H1 (cell line): ENCODE measurements at regions not wholly inside any gene's neighbourhood (a gene's known extent, or its start where the extent isn't known, plus 50 kb on each side); places are given as distances from the start of the nearest gene placed in this dataset.

ENCODE experiments used
- CTCF ChIA-PET: fragments of 300-600 bp; sonication (Branson Sonifier 250); formaldehyde crosslinking; loops from one replicate; lab custom pipeline; 2021; ENCODE audit not compliant: partially characterized antibody; lab: Charles Lee
- POLR2A ChIA-PET: fragments of 300-600 bp; sonication (Branson Sonifier 250); formaldehyde crosslinking; loops from one replicate; lab custom pipeline; 2021; ENCODE audit warnings: inconsistent platforms; ENCODE audit not compliant: partially characterized antibody; lab: Charles Lee
- DNase-seq, 2 experiments: peaks; one replicate each; pipeline versions ENCODE4 v3.0.0 to v3.0.0-alpha.2; 2010 to 2022; ENCODE audit warnings: low spot score in 2 of 2, low read depth in 1 of 2, mixed read lengths in 1 of 2
- FAIRE-seq: peaks from 2 replicates; lab custom pipeline; 2011; peaks lifted over from hg19 to GRCh38; lab: Jason Lieb, UNC
- H2AFZ ChIP-seq: 2 replicates; pipeline ENCODE4 v1.8.1; 2012; ENCODE audit warnings: low read length, inconsistent platforms
- H2AK5ac ChIP-seq: 2 replicates; pipeline ENCODE4 v1.6.1; 2013; ENCODE audit warnings: low read depth, low read length
- H2BK120ac ChIP-seq: replicated peaks from 2 replicates; pipeline ENCODE3; 2013; ENCODE audit warnings: low read depth, low read length, inconsistent platforms
- H2BK12ac ChIP-seq: 2 replicates; pipeline ENCODE4 v1.6.1; 2013; ENCODE audit warnings: low read depth, low read length
- H2BK15ac ChIP-seq: 2 replicates; pipeline ENCODE4 v1.6.1; 2013; ENCODE audit warnings: low read length
- H2BK20ac ChIP-seq: 2 replicates; pipeline ENCODE4 v1.6.1; 2013; ENCODE audit warnings: low read length
- H2BK5ac ChIP-seq: 2 replicates; pipeline ENCODE4 v1.6.1; 2013; ENCODE audit warnings: low read depth, low read length
- H3K14ac ChIP-seq: 2 replicates; pipeline ENCODE4 v1.6.1; 2013; ENCODE audit warnings: inconsistent platforms; ENCODE audit not compliant: insufficient read length
- H3K18ac ChIP-seq: 2 replicates; pipeline ENCODE4 v1.6.1; 2013; ENCODE audit warnings: low read length; ENCODE audit errors: extremely low read depth
- H3K23ac ChIP-seq: 2 replicates; pipeline ENCODE4 v1.6.1; 2013; ENCODE audit warnings: inconsistent platforms; ENCODE audit not compliant: insufficient read length
- H3K23me2 ChIP-seq: 2 replicates; pipeline ENCODE4 v1.6.1; 2013; ENCODE audit warnings: low read depth, low read length
- H3K27ac ChIP-seq: 2 replicates; pipeline ENCODE4 v1.6.1; 2011; ENCODE audit warnings: low read depth, low read length, inconsistent platforms
- H3K27me3 ChIP-seq, 4 experiments: replicated peaks in 1 of 4; 1 replicate in 1 of 4; 2 replicates in 3 of 4; pipeline versions ENCODE4 v1.6.1 to v1.8.1; 2011 to 2013; ENCODE audit warnings: low read length in 3 of 4, mild to moderate bottlenecking in 3 of 4, inconsistent platforms in 2 of 4, mixed read lengths in 2 of 4, moderate library complexity in 1 of 4; ENCODE audit not compliant: control insufficient read depth in 3 of 4, insufficient read depth in 3 of 4; ENCODE audit errors: extremely low read depth in 1 of 4
- H3K36me3 ChIP-seq, 4 experiments: 2 replicates each; pipeline versions ENCODE4 v1.6.1 to v1.8.1; 2011 to 2013; ENCODE audit warnings: mild to moderate bottlenecking in 4 of 4, low read length in 3 of 4, moderate library complexity in 2 of 4, control low read depth in 1 of 4, inconsistent platforms in 1 of 4; ENCODE audit not compliant: insufficient read depth in 4 of 4, control insufficient read depth in 2 of 4
- H3K4ac ChIP-seq: replicated peaks from 2 replicates; pipeline ENCODE3; 2013; ENCODE audit warnings: low read length, low read depth, mixed read lengths, inconsistent platforms; ENCODE audit not compliant: insufficient read length
- H3K4me1 ChIP-seq, 4 experiments: replicated peaks in 1 of 4; 1 replicate in 1 of 4; 2 replicates in 3 of 4; pipeline versions ENCODE4 v1.6.1 to v1.8.1; 2011 to 2013; ENCODE audit warnings: low read length in 3 of 4, inconsistent platforms in 2 of 4, mixed read lengths in 1 of 4; ENCODE audit not compliant: insufficient read depth in 4 of 4, control insufficient read depth in 3 of 4
- H3K4me2 ChIP-seq, 2 experiments: 2 replicates each; pipeline versions ENCODE4 v1.6.1 to v1.8.1; 2011 to 2013; ENCODE audit warnings: low read depth in 2 of 2, low read length in 2 of 2, control low read depth in 1 of 2, inconsistent platforms in 1 of 2, mild to moderate bottlenecking in 1 of 2; ENCODE audit not compliant: insufficient read depth in 1 of 2
- H3K4me3 ChIP-seq, 4 experiments: fragments of 200-600, 300-600 bp in 1 of 4; sonication (generic), shearing (Covaris generic), sonication (Bioruptor Twin) in 1 of 4; 2 replicates each; pipeline versions ENCODE4 v1.5.1 to v1.8.1; 2011 to 2016; ENCODE audit warnings: low read length in 4 of 4, low read depth in 3 of 4, control low read depth in 2 of 4, inconsistent platforms in 2 of 4, mild to moderate bottlenecking in 2 of 4, mixed read lengths in 1 of 4, moderate library complexity in 1 of 4; ENCODE audit not compliant: insufficient read depth in 2 of 4; ENCODE audit errors: extremely low read depth in 1 of 4
- H3K56ac ChIP-seq: replicated peaks from 2 replicates; pipeline ENCODE3; 2013; ENCODE audit warnings: low read depth, mild to moderate bottlenecking, mixed read lengths, low read length, inconsistent platforms; ENCODE audit not compliant: insufficient read length
- H3K79me1 ChIP-seq: 2 replicates; pipeline ENCODE4 v1.6.1; 2013; ENCODE audit warnings: low read depth, low read length, control low read depth
- H3K79me2 ChIP-seq, 2 experiments: 2 replicates each; pipeline versions ENCODE4 v1.6.1 to v1.8.1; 2012 to 2013; ENCODE audit warnings: low read length in 2 of 2, mild to moderate bottlenecking in 2 of 2, inconsistent platforms in 1 of 2; ENCODE audit not compliant: insufficient read depth in 2 of 2, control insufficient read depth in 1 of 2
- H3K9ac ChIP-seq, 4 experiments: replicated peaks in 1 of 4; 1 replicate in 1 of 4; 2 replicates in 3 of 4; pipeline versions ENCODE4 v1.6.1 to v1.8.1; 2011 to 2013; ENCODE audit warnings: low read depth in 3 of 4, low read length in 3 of 4, control low read depth in 2 of 4, mild to moderate bottlenecking in 2 of 4, moderate library complexity in 2 of 4, inconsistent platforms in 1 of 4; ENCODE audit errors: extremely low read depth in 1 of 4
- H3K9me3 ChIP-seq, 2 experiments: 2 replicates each; pipeline versions ENCODE4 v1.6.1 to v1.8.1; 2012 to 2013; ENCODE audit warnings: mild to moderate bottlenecking in 2 of 2, moderate library complexity in 2 of 2, control low read depth in 1 of 2, inconsistent platforms in 1 of 2, low read depth in 1 of 2, low read length in 1 of 2, mixed read lengths in 1 of 2; ENCODE audit not compliant: insufficient read depth in 2 of 2
- H4K20me1 ChIP-seq, 2 experiments: replicated peaks in 1 of 2; 2 replicates each; pipeline versions ENCODE3 to v1.8.1; 2011 to 2013; ENCODE audit warnings: inconsistent platforms in 2 of 2, low read length in 2 of 2, mild to moderate bottlenecking in 1 of 2; ENCODE audit not compliant: insufficient read depth in 2 of 2, control insufficient read depth in 1 of 2
- H4K5ac ChIP-seq: 2 replicates; pipeline ENCODE4 v1.6.1; 2013; ENCODE audit warnings: low read length, low read depth, mixed read lengths, inconsistent platforms; ENCODE audit not compliant: insufficient read length
- H4K8ac ChIP-seq: 2 replicates; pipeline ENCODE4 v1.8.0; 2013; ENCODE audit warnings: mild to moderate bottlenecking, moderate library complexity, low read length, inconsistent platforms; ENCODE audit not compliant: insufficient read depth; ENCODE audit errors: extremely low read depth
- H4K91ac ChIP-seq: replicated peaks from 2 replicates; pipeline ENCODE3; 2013; ENCODE audit warnings: low read length, mixed read lengths, inconsistent platforms; ENCODE audit not compliant: insufficient read length
- EGR1 ChIP-seq: IDR thresholded peaks from 2 replicates; pipeline ENCODE4 v1.6.1; 2011; ENCODE audit warnings: low read depth, low read length, borderline replicate concordance
- HDAC2 ChIP-seq, 2 experiments: fragments of 300-600 bp in 1 of 2; sonication (generic) in 1 of 2; IDR thresholded peaks; 2 replicates each; pipeline ENCODE4 v1.6.1; 2011 to 2012; ENCODE audit warnings: low read depth in 2 of 2, low read length in 2 of 2, mild to moderate bottlenecking in 2 of 2, moderate library complexity in 2 of 2, borderline replicate concordance in 1 of 2, inconsistent platforms in 1 of 2
- HDAC6 ChIP-seq: IDR thresholded peaks from one replicate; pipeline ENCODE4 v1.7.1; 2012; ENCODE audit warnings: low read depth, mild to moderate bottlenecking, inconsistent platforms, low read length, moderate library complexity
- RAD21 ChIP-seq, 2 experiments: IDR thresholded peaks in 1 of 2; conservative IDR thresholded peaks in 1 of 2; 2 replicates each; pipeline ENCODE4 v1.6.1; 2011; ENCODE audit warnings: low read depth in 2 of 2, low read length in 2 of 2, improper control_type of control experiment in 1 of 2, inconsistent platforms in 1 of 2, mild to moderate bottlenecking in 1 of 2, moderate library complexity in 1 of 2
- TAF7 ChIP-seq: optimal IDR thresholded peaks from 2 replicates; pipeline ENCODE3; 2011; ENCODE audit warnings: low read depth, mild to moderate bottlenecking, inconsistent platforms, low read length, moderate library complexity, borderline replicate concordance
- WGBS, 2 experiments: shearing (Covaris generic) in 1 of 2; methylation state at CpG; one replicate each; pipeline versions ENCODE4 v1.1.6 to v1.1.7; 2013 to 2015; ENCODE audit warnings: low lambda C conversion rate in 2 of 2, mixed read lengths in 2 of 2, inconsistent platforms in 1 of 2, low coverage in 1 of 2, missing lambda C conversion rate in 1 of 2; ENCODE audit not compliant: insufficient replicate concordance in 2 of 2, insufficient coverage in 1 of 2, insufficient read length in 1 of 2; ENCODE audit errors: extremely low coverage in 1 of 2, missing lambda C conversion rate in 1 of 2; 5-methylcytosine and 5-hydroxymethylcytosine counted together
- TF ChIP-seq, protein P1 (sequence below), 3 experiments: IDR thresholded peaks; 1 replicate in 2 of 3; 2 replicates in 1 of 3; pipeline versions ENCODE4 v1.5.1 to v1.6.1; 2011; ENCODE audit warnings: low read length in 3 of 3, mild to moderate bottlenecking in 3 of 3, inconsistent platforms in 2 of 3, low read depth in 1 of 3, moderate library complexity in 1 of 3; ENCODE audit not compliant: insufficient read depth in 1 of 3; ENCODE audit errors: control extremely low read depth in 1 of 3

DNA sequence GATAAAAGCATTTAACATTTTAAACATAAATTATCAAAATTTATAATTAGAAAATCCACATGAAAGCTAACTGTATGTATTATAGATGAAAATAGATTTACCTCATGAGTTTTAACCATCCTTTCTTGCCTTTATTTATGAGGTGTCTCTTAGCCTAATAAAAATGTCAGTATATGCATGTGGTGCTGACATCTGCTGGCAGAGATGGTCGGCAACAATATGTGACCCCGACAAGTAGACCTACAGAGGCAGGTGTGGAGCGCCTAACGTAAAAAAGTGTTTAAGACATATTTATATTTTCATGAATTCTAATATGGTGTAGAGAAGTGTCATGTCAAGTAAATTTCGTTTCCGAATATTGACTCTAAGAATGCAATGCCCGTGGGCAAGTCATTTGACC is 149.0 kb upstream of the FUT9 start:
- H2AK5ac ChIP-seq, result no peak overlapping the region
- no peak overlapping the region for H2AFZ ChIP-seq
- H2BK5ac ChIP-seq, result no peak overlapping the region
- no peak overlapping the region for H4K5ac ChIP-seq
- H3K9ac ChIP-seq, result no peak overlapping the region
- no peak overlapping the region for H2BK12ac ChIP-seq
- H3K79me2 ChIP-seq, result no peaks in the 10 kb centered on the region
- H3K36me3 ChIP-seq, result no peaks in the 10 kb centered on the region
- 66% methylated on average over 7 of the region's 7 CpGs; no CpG with 5 or more reads in 1 of the 2 experiments for WGBS, 2 experiments
- H3K27me3 ChIP-seq, result no peaks in the 10 kb centered on the region
- H3K23me2 ChIP-seq, result no peaks in the 10 kb centered on the region
- no peak overlapping the region for H3K4me2 ChIP-seq
- H3K4ac ChIP-seq, result no peak overlapping the region
- H3K23ac ChIP-seq, result no peak overlapping the region
- no peak overlapping the region for H2BK20ac ChIP-seq
- H4K91ac ChIP-seq, result no peak overlapping the region
- H3K9me3 ChIP-seq, result no peaks in the 10 kb centered on the region
- no peak overlapping the region for H4K8ac ChIP-seq
- H2BK15ac ChIP-seq, result no peak overlapping the region
- no peak overlapping the region for H3K56ac ChIP-seq
- H3K4me3 ChIP-seq, result no peak overlapping the region
- TF ChIP-seq HDAC6 (no peak), HDAC2 (IDR thresholded peaks at IDR 0.05; ENCODE audit: borderline replicate concordance in 1 of 2, low read depth in 2 of 2, low read length in 2 of 2) (no peak), TAF7 (no peak), EGR1 (no peak), RAD21 (IDR thresholded peaks at IDR 0.05 in 1 of 2, conservative IDR thresholded peaks at IDR 0.05 in 1 of 2; ENCODE audit: low read depth in 2 of 2, low read length in 2 of 2) (peak; percentile 74 to 76)
- TF ChIP-seq, protein P1, sequence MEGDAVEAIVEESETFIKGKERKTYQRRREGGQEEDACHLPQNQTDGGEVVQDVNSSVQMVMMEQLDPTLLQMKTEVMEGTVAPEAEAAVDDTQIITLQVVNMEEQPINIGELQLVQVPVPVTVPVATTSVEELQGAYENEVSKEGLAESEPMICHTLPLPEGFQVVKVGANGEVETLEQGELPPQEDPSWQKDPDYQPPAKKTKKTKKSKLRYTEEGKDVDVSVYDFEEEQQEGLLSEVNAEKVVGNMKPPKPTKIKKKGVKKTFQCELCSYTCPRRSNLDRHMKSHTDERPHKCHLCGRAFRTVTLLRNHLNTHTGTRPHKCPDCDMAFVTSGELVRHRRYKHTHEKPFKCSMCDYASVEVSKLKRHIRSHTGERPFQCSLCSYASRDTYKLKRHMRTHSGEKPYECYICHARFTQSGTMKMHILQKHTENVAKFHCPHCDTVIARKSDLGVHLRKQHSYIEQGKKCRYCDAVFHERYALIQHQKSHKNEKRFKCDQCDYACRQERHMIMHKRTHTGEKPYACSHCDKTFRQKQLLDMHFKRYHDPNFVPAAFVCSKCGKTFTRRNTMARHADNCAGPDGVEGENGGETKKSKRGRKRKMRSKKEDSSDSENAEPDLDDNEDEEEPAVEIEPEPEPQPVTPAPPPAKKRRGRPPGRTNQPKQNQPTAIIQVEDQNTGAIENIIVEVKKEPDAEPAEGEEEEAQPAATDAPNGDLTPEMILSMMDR (IDR thresholded peaks at IDR 0.05; ENCODE audit: control extremely low read depth in 1 of 3, insufficient read depth in 1 of 3, low read depth in 1 of 3, low read length in 3 of 3), result peak; percentile 52 to 70 (median 55)
- TF ChIP-seq, all 59 proteins: peak for 2
- Histone ChIP-seq H2BK120ac (no peak overlapping the region), H3K18ac (no peak overlapping the region), H3K14ac (no peak overlapping the region), H3K79me1 (no peaks in the 10 kb centered on the region), H3K27ac (no peak overlapping the region), H3K4me1 (no peaks in the 10 kb centered on the region), H4K20me1 (no peaks in the 10 kb centered on the region)
- ChIA-PET CTCF (interaction anchor here (0.7 to 2.8 kb wide), 30 partner anchors 8 to 530 kb away, joined by 3 to 17 read pairs (median 3); partner anchors contain the start of gene FUT9), POLR2A (no interaction called here)
- peak in 1 of 2 experiments; percentile 5 for DNase-seq
- FAIRE-seq, result no peak
